ENCODE measurements at regions not wholly inside any gene's neighbourhood (a gene's known extent, or its start where the extent isn't known, plus 50 kb on each side); places are given as distances from the start of the nearest gene placed in this dataset.

- TF ChIP-seq CTCF (IDR thresholded peaks at IDR 0.05 in 2 of 3, conservative IDR thresholded peaks at IDR 0.05 in 1 of 3; ENCODE audit: insufficient read depth in 2 of 3, low read depth in 1 of 3, low read length in 3 of 3) (0 out of 6 replicates have a peak, but pooled peaks of 1 of the 3 experiments have one; percentile 3), ETS2 (tag; IDR thresholded peaks at IDR 0.05; ENCODE audit: borderline replicate concordance, poor library complexity, severe bottlenecking) (no peak), SMAD3 (CRISPR knock-in tag; conservative IDR thresholded peaks at IDR 0.05) (no peak), FOXA1 (IDR thresholded peaks at IDR 0.05; ENCODE audit: borderline replicate concordance) (no peak), ATF7 (IDR thresholded peaks at IDR 0.05) (peak; percentile 85), MYC (IDR thresholded peaks at IDR 0.05; ENCODE audit: low read depth, low read length) (no peak), MYC (CRISPR knock-in tag; IDR thresholded peaks at IDR 0.05; ENCODE audit: borderline replicate concordance, low read depth) (0 out of 2 replicates have a peak, but pooled peaks have one; percentile 21), ZNF785 (CRISPR knock-in tag; IDR thresholded peaks at IDR 0.05) (no peak), TCF7L2 (IDR thresholded peaks at IDR 0.05; ENCODE audit: low read depth, low read length) (no peak), USF2 (CRISPR knock-in tag; IDR thresholded peaks at IDR 0.05) (no peak), POLR2AphosphoS2 (IDR thresholded peaks at IDR 0.05; ENCODE audit: low read length) (no peak), ZNF407 (IDR thresholded peaks at IDR 0.05; ENCODE audit: low read depth) (no peak), TGIF2 (CRISPR knock-in tag; IDR thresholded peaks at IDR 0.05) (no peak)
These were observed 93.4 kb upstream of the SEPTIN5 start (continued) for GRCh38 chr22:19620742-19621371.
